ENCODE measurements at regions not wholly inside any gene's neighbourhood (a gene's known extent, or its start where the extent isn't known, plus 50 kb on each side); places are given as distances from the start of the nearest gene placed in this dataset.

- DNase-seq, result no peak
Measured at GRCh38 chr9:134228649-134229048, 64.3 kb upstream of the RNU6ATAC start.

DNA sequence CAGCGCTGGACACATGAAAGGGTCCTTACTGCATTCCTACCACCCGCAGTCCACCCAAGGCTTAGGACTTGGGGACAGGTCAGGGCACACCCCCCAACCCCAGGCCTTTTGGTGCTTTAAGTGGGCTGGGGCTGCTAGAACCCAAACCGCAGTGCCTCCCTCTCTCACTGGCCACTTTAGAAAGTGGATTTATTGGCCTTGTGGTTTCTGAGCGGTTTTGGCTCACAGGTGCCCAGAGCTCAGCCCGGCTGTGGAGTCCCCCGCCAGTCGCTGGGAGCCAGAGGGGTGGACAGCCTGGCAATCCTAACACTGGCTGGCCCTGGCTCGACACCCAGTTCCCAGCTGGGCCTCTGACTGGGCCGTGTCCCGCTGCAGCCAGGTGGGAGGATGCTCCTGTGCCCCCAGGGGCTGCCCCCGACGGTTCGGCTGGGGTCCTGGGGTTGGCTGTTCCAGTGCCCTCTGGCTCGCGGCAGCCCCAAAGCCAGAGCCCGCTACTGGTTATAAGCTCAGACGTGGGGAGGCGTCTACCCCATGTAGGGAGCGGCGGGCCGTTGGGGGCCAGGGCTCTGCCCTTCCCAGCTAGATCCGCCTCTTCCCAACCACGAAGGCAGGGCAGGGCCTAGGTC, 65.2 kb upstream of the RNU6ATAC start:
- DNase-seq, result no peak

DNA sequence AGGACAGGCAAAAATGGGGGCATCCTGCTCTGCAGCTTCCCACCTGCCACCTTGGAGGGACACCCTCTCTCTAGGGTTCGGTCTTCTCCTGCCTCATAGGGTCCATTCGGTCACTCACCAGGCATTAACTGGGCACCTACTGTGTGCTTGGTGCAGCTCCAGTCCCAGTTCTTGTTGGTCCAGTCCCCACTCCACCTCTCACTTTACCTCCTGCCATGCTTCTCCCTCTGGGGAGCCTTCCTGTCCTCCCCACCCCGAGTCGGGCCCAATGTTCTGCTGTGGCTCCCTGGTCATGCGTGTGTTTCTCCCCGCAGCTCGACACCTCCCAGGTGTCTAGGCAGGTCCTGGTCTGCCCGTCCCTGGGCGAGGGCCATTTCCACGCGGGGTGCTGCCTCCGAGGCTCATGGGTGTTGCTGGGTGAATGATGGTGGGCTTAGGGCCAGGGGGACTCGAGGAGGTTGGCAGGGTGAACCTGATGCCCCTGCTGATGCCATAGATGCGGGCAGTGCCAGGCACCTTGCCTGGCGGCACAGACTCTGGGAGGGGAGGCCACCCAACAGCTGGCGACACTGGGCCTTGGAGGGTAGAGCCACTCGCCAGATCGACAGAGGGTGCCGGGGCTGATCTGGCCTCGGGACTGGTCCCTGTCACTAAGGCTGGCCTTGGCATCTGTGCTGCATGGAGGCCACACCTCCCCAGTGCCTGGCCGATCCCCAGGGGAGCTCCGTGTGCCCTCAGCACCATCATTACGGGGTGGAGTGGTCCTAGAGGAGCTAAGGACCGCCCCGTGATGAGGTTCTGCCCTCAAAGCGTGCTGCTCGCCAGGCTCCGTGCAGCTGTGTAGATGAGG, 66.0 kb upstream of the RNU6ATAC start:
- DNase-seq, result no peak

- no peak for DNase-seq
Measured at GRCh38 chr9:134230942-134231325, 66.6 kb upstream of the RNU6ATAC start.

DNA sequence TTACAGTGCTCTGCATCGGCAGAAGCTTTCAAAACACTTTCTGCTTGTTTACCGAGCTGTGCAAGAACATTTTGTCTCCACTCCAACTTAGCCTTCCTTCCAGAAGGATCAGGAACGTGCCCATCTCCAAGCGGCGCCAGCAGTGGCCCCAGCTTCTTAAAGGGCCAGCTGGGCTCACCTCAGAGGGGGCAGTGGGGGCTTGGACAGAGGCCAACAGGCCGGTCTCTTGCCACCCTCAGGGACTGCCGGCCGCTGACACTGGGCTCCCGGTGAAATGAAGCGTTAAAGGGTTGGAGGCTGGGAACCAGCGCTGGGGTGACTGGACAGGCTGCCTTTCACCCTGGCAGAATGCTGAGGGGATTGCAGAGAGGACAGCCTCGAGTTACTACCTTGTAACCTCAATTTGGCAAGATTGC, 67.0 kb upstream of the RNU6ATAC start:
- no peak for DNase-seq

GRCh38 chr9:134231767-134232166, 67.4 kb upstream of the RNU6ATAC start:
- no peak for DNase-seq

DNA sequence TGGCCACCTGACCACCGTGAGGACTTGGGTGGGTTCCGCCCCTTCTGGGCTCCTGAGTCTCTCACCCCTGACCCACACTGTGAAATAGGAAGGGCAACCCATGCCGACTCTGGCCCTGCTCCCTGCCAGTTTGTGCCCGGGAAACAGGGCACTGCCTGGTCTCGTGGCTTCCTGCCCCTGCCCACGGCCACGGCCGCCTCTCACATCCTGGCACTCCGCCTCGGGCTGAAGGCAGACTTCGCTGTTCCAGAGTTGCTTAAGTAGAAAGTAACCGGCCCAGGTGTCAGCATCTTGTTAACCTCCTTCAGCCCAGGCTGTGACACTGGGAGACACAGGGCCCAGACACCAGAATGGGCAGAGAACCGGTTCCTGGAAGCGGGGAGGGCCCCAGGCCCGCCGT, 68.7 kb upstream of the RNU6ATAC start:
- no peak for DNase-seq

- no peak for DNase-seq
Measured at GRCh38 chr9:134234001-134234660, 69.8 kb upstream of the RNU6ATAC start.

- DNase-seq, result no peak
Measured at GRCh38 chr9:134234687-134235359, 70.5 kb upstream of the RNU6ATAC start.

DNA sequence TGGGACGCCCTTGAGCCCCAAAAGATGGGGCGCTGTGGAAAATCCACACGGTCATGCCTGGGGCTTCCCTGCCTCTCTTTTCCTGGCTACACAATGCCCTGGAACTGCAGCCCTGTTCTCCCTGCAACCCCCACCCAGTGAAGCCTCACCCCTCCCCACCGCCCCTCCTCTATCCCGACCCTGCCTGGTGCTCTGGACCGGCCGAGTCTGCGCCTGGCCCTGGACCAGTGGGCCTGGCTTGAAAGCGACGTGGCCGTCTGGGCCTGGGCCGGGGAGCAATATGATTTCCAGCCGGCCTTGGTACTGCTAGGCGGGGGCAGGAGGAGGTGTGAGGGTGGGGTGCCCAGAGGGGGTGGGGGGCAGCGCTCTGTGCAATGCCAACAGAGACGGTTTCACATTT, 71.0 kb upstream of the RNU6ATAC start:
- DNase-seq, result no peak

- no peak for DNase-seq
Measured at GRCh38 chr9:134236001-134236421, 71.6 kb upstream of the RNU6ATAC start.

DNA sequence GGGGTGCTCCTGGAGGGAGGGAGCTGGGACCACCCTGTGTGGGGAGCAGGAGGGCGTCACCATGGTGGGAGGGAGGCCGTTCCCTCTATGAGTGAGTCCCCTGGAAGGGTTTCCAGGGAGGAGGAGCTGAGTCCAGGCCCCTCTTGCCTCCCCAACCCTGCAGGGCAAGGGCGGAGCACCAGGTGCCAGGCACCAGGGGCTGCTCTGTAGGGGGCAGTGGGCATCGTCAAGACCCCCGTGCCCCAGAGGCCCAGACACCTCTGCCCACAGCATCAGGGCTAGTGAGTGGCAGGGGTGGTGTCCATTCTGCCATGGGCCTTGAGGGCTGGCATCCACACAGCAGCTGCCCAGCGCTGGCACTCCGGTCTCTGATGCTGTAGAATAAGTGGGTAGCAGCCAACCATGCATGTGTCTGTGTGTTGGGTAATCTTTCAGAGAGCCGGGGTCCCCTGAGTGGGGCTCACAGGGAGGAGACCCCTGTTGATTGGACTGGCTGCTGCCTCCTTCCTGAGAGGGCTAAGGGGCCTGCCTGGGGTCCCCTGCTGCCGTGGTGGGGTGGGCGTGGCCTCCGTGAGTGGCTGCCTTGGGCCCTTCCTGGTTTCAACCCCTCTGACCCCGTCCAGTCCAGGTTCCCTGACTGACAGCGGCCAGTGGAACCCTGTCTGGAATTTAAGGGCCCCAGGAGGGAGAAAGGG, 72.7 kb upstream of the RNU6ATAC start:
- no peak for DNase-seq

- DNase-seq, result no peak
Measured at GRCh38 chr9:134237630-134238265, 73.4 kb upstream of the RNU6ATAC start.

DNA sequence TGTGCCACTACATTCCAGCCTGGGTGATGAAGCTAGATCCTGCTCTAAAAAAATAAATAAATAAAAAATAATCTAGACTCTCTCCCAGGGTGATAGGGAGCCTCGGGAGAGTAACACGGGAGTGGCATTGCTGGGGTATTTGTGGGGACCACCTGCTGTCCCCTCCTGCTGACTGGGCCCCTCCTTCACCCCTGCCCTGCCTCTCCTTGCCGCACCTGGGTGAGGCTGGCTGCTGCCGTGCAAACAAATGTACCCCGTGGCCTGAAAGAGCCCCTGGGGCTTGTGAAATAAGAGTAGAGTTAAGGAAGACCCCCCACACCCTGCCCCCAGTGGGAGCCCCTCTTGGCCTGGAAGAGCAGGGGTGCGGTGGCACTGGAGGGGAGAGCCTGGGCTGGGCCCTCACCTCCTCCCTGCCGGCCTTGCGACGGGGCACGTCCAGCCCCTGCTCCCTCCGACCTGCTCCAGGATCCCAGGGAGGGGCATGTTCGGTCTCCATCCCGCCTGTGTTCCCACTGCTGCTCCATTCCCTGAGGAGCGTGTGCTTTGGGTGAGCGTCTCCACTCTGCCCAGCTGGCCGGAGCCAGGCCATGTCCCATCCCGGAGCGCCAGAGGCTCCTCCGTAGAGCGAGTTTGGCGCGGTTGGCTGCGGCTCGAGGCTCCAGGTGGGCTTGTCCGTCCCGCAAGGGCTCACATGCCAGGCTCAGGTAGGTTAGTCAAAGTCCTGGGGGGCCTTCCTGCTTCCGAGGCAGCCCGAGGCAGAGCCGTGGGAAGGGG, 75.0 kb upstream of the RNU6ATAC start:
- no peak for DNase-seq

GRCh38 chr9:134239939-134240338, 75.6 kb upstream of the RNU6ATAC start:
- no peak for DNase-seq

DNA sequence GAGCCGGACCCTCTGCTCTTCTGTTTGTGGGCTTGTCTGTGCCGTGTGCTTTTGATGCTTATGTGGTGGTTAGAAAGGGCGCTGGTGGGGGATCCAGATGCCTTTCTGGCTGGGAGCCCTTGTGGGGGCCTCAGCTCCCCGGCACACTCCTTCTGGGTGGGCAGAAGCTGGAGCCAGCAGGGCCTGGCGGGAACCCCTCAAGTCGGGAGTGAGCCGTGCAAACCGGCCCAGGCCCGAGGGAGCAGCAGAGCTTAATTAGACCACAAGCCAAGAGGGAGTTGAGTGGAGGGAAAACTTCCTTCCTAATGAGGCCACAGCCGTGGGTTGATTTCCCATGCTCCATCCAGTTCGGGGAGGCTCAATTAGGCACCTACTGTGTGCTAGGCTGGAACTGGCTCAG, 76.0 kb upstream of the RNU6ATAC start:
- DNase-seq, result no peak

GRCh38 chr9:134242706-134243105, 78.3 kb upstream of the RNU6ATAC start:
- no peak for DNase-seq

GRCh38 chr9:134243778-134244467, 79.6 kb upstream of the RNU6ATAC start:
- no peak for DNase-seq

- no peak for DNase-seq
Measured at GRCh38 chr9:134245179-134245578, 80.8 kb upstream of the RNU6ATAC start.

DNA sequence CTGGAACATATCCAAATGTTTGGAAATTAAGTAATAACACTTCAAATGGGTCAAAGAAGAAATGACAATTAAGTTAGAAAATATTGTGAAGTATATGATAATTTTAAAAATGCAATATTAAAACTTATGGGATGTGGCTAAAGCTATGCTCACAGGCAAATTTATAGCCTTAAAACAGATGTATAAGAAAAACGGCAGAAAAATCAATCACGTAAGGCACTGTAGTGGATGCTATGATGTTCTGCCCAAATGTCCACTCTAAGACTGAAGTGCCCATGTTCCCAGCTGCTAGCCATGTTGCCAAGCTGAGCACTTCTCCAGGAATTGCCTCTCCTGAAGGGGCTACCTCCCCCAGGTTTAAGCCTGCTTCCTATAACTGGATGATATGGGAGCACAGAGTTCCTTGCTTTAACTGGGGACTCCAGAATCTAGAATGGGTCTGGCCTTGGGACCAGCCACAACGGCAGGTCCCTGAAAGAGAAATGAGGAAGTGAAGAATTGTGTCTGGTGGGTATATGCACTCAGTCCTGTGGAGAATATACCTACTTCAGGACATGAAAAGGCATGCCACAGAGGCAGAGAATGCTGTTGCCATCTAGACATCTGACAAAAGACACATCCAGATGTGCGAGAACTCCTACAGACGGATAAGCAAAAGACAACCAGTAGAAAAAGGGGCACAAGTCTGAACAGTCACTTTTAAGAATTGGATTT, 78.2 kb upstream of the RXRA start:
- DNase-seq, result no peak

All from NCI-H1417 treated with DMSO at 0.1 percent for 48 hours (cell line).